Ovary (tissue), 7 donors: ENCODE measurements at regions not wholly inside any gene's neighbourhood (a gene's known extent, or its start where the extent isn't known, plus 50 kb on each side); places are given as distances from the start of the nearest gene placed in this dataset.

Experiments used
- DNase-seq, 5 donors: peaks; one replicate each; pipeline ENCODE4 v3.0.0-alpha.2; 2019 to 2020
- H3K27ac ChIP-seq, 2 donors: fragments of 200-600 bp; one replicate each; pipeline versions ENCODE4 v1.5.1 to v1.8.0; 2019 to 2022
- H3K27me3 ChIP-seq: fragments of 200-600 bp; one replicate; pipeline ENCODE4 v1.8.0; 2022
- H3K36me3 ChIP-seq: fragments of 200-600 bp; sonication (generic); one replicate; pipeline ENCODE4 v1.5.1; 2019
- H3K4me1 ChIP-seq: one replicate; pipeline ENCODE4 v1.8.1; 2013; ENCODE audit warnings: mild to moderate bottlenecking, moderate library complexity; ENCODE audit not compliant: insufficient read depth
- H3K4me3 ChIP-seq: fragments of 200-600 bp; sonication (generic); one replicate; pipeline ENCODE4 v1.5.1; 2017
- H3K9me3 ChIP-seq, 2 donors: fragments of 200-600 bp in 1 of 2; sonication (generic) in 1 of 2; one replicate each; pipeline versions ENCODE4 v1.5.1 to v1.8.1; 2013 to 2019; ENCODE audit warnings: mild to moderate bottlenecking in 1 of 2, moderate library complexity in 1 of 2
- EP300 ChIP-seq: sonication (generic); formaldehyde crosslinking; IDR thresholded peaks from one replicate; pipeline ENCODE4 v1.6.1; 2017; ENCODE audit warnings: antibody characterized with exemption
- POLR2A ChIP-seq: fragments of 450-650 bp; IDR thresholded peaks from one replicate; pipeline ENCODE4 v1.6.1; 2017; ENCODE audit warnings: antibody characterized with exemption, mild to moderate bottlenecking, moderate library complexity
- WGBS, 3 donors: extraction: QIAGEN DNeasy Blood & Tissue Kit in 1 of 3; methylation state at CpG; one replicate each; pipeline versions ENCODE4 v1.1.5 to v1.1.7; 2013 to 2017; 5-methylcytosine and 5-hydroxymethylcytosine counted together
- intact Hi-C, 4 donors: fragments of 100-400 bp; cut with DNase I; formaldehyde crosslinking; loops; one replicate each; pipeline versions ENCODE4 v1.11.0 to v1.15.1; 2022 to 2023
- TF ChIP-seq, protein P1 (sequence below), 3 donors: fragments of 450-650 bp in 2 of 3; fragments of 200-600 bp in 1 of 3; IDR thresholded peaks; one replicate each; pipeline versions ENCODE4 v1.5.1 to v1.8.0; 2016 to 2022; ENCODE audit warnings: antibody characterized with exemption in 3 of 3, mild to moderate bottlenecking in 1 of 3
- donor health status: DM: no; HTN: no; CAD: no; lungs with moderate emphysema.
- donor health status: DM: no; HTN: no; CAD: no.
- donor health status: Bipolar disorder and iron deficiency.
- donor health status: DM: no; HTN: no; CAD: no.
- donor health status: DM: yes; HTN: yes; CAD: no.

DNA sequence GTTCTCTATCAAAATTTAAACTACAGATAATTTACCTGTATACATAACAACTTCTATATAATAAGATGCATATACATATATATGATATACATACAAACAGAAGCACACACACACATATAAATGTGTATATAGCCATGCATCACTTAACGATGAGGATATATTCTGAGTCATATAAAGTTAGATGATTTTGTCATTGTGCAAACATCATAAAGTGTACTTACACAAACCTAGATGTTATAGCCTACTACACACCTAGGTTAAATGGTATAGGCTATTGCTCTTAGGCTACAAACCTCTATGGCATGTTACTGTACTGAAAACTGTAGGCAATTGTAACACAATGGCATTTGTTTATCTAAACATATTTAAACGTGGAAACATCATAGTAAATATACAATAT is 937.6 kb upstream of the KCND2 start:
- intact Hi-C loops = no loop called here
- no peaks in the 10 kb centered on the region for H3K27me3 ChIP-seq
- H3K27ac ChIP-seq = no peak overlapping the region
- DNase-seq = no peak
- WGBS, 3 donors = 68 to 80% (median 73%) methylated on average over 2 of the region's 2 CpGs
- no peak overlapping the region for H3K4me3 ChIP-seq
- TF ChIP-seq, protein P1, sequence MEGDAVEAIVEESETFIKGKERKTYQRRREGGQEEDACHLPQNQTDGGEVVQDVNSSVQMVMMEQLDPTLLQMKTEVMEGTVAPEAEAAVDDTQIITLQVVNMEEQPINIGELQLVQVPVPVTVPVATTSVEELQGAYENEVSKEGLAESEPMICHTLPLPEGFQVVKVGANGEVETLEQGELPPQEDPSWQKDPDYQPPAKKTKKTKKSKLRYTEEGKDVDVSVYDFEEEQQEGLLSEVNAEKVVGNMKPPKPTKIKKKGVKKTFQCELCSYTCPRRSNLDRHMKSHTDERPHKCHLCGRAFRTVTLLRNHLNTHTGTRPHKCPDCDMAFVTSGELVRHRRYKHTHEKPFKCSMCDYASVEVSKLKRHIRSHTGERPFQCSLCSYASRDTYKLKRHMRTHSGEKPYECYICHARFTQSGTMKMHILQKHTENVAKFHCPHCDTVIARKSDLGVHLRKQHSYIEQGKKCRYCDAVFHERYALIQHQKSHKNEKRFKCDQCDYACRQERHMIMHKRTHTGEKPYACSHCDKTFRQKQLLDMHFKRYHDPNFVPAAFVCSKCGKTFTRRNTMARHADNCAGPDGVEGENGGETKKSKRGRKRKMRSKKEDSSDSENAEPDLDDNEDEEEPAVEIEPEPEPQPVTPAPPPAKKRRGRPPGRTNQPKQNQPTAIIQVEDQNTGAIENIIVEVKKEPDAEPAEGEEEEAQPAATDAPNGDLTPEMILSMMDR (IDR thresholded peaks at IDR 0.05) = no peak
- TF ChIP-seq POLR2A = no peak
- no peak for TF ChIP-seq EP300
- H3K9me3 ChIP-seq = no peaks in the 10 kb centered on the region
- H3K4me1 ChIP-seq = no peaks in the 10 kb centered on the region
- no peaks in the 10 kb centered on the region for H3K36me3 ChIP-seq

- H3K4me1 ChIP-seq = no peaks in the 10 kb centered on the region
- no peak overlapping the region for H3K27ac ChIP-seq
- no peak for DNase-seq
- intact Hi-C loops = no loop called here
- TF ChIP-seq, protein P1 (IDR thresholded peaks at IDR 0.05) = no peak
- TF ChIP-seq POLR2A (no peak), EP300 (no peak)
- no peaks in the 10 kb centered on the region for H3K36me3 ChIP-seq
- H3K9me3 ChIP-seq = no peaks in the 10 kb centered on the region
- WGBS, 3 donors = 93 to 96% (median 95%) methylated on average over 5 of the region's 5 CpGs
- H3K4me3 ChIP-seq = no peak overlapping the region
- H3K27me3 ChIP-seq = no peaks in the 10 kb centered on the region
Measured at GRCh38 chr7:119341822-119342221, 931.2 kb upstream of the KCND2 start.

DNA sequence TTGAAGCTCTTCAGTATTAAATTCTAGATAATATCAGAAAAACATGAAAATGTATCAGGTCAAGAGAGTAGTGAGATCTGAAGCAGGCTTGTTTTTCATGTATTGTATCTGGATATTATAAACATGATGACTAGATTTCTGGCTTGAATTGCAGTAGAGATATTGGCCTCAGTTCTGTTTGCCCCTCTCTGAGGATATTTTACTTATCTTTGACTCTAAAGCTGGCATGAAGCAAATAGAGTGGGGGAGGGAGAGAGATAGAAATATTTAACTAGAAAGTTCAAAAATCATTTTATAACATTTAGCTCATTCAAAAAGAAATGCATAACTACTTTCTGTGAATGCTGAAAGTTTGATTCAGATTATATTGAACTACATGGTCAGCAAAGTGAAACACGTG is 929.7 kb upstream of the KCND2 start:
- TF ChIP-seq POLR2A (no peak), EP300 (no peak)
- TF ChIP-seq, protein P1 (IDR thresholded peaks at IDR 0.05) = no peak
- DNase-seq = no peak
- no peaks in the 10 kb centered on the region for H3K9me3 ChIP-seq
- H3K27ac ChIP-seq = no peak overlapping the region
- no peaks in the 10 kb centered on the region for H3K27me3 ChIP-seq
- H3K4me3 ChIP-seq = no peak overlapping the region
- 18 to 31% (median 20%) methylated on average over 1 of the region's 1 CpG for WGBS, 3 donors
- no peaks in the 10 kb centered on the region for H3K4me1 ChIP-seq
- H3K36me3 ChIP-seq = no peaks in the 10 kb centered on the region
- intact Hi-C loops = no loop called here

GRCh38 chr7:119344466-119344865 is 928.5 kb upstream of the KCND2 start:
- Histone ChIP-seq H3K4me3 (no peak overlapping the region), H3K4me1 (no peaks in the 10 kb centered on the region), H3K27ac (no peak overlapping the region), H3K36me3 (no peaks in the 10 kb centered on the region), H3K9me3 (no peaks in the 10 kb centered on the region), H3K27me3 (no peaks in the 10 kb centered on the region)
- WGBS, 3 donors = 62 to 69% (median 65%) methylated on average over 2 of the region's 2 CpGs
- TF ChIP-seq EP300 = no peak
- TF ChIP-seq, protein P1 (IDR thresholded peaks at IDR 0.05) = no peak
- TF ChIP-seq POLR2A = no peak
- intact Hi-C loops = no loop called here
- DNase-seq = no peak

DNA sequence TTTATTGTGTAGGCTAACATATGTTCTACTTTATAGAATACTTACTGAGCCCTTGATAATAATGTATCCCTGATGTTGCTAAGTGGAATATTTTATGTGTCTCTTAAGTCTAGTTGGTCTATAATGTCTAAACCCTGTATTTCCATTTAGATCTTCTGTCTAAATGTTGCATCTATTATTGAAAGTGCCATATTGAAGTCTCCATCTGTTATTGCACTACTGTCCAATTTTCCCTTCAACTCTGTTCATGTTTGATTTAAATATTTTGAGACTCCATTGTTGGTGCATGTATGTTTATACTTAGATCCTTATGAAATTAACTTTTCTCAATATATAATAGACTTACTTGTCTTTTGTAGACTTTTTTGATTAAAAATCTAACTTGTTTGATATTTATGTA is 924.5 kb upstream of the KCND2 start:
- DNase-seq = no peak
- no peaks in the 10 kb centered on the region for H3K27me3 ChIP-seq
- no peaks in the 10 kb centered on the region for H3K9me3 ChIP-seq
- no peaks in the 10 kb centered on the region for H3K4me1 ChIP-seq
- no peak overlapping the region for H3K27ac ChIP-seq
- H3K36me3 ChIP-seq = no peaks in the 10 kb centered on the region
- intact Hi-C loops = no loop called here
- TF ChIP-seq EP300 (no peak), POLR2A (no peak)
- TF ChIP-seq, protein P1 (IDR thresholded peaks at IDR 0.05) = no peak
- H3K4me3 ChIP-seq = no peak overlapping the region
